ENCODE measurements at regions not wholly inside any gene's neighbourhood (a gene's known extent, or its start where the extent isn't known, plus 50 kb on each side); places are given as distances from the start of the nearest gene placed in this dataset.

DNA sequence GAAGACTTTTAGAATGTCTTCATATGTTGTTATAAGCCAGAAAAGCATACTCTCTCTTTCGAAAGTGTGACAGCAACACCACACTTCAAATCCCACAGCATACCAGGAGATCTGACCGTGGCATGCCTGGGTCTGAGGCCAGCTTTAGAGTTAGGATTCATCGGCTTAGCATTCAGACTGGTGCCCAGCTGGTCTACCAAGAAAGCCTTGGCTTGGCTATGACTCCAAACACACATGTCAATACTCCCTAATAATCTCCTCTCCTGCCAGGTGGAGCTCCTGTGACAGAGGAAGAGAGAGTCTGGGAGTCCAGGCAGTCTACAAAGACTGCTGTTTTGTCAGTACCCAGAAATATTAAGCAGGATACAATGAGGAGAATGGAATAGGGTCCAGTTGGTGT, 77.1 kb upstream of the MAN1A1 start (continued):
- TF ChIP-seq, protein P1, sequence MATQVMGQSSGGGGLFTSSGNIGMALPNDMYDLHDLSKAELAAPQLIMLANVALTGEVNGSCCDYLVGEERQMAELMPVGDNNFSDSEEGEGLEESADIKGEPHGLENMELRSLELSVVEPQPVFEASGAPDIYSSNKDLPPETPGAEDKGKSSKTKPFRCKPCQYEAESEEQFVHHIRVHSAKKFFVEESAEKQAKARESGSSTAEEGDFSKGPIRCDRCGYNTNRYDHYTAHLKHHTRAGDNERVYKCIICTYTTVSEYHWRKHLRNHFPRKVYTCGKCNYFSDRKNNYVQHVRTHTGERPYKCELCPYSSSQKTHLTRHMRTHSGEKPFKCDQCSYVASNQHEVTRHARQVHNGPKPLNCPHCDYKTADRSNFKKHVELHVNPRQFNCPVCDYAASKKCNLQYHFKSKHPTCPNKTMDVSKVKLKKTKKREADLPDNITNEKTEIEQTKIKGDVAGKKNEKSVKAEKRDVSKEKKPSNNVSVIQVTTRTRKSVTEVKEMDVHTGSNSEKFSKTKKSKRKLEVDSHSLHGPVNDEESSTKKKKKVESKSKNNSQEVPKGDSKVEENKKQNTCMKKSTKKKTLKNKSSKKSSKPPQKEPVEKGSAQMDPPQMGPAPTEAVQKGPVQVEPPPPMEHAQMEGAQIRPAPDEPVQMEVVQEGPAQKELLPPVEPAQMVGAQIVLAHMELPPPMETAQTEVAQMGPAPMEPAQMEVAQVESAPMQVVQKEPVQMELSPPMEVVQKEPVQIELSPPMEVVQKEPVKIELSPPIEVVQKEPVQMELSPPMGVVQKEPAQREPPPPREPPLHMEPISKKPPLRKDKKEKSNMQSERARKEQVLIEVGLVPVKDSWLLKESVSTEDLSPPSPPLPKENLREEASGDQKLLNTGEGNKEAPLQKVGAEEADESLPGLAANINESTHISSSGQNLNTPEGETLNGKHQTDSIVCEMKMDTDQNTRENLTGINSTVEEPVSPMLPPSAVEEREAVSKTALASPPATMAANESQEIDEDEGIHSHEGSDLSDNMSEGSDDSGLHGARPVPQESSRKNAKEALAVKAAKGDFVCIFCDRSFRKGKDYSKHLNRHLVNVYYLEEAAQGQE (IDR thresholded peaks at IDR 0.05; ENCODE audit: unreplicated experiment) = no peak

DNA sequence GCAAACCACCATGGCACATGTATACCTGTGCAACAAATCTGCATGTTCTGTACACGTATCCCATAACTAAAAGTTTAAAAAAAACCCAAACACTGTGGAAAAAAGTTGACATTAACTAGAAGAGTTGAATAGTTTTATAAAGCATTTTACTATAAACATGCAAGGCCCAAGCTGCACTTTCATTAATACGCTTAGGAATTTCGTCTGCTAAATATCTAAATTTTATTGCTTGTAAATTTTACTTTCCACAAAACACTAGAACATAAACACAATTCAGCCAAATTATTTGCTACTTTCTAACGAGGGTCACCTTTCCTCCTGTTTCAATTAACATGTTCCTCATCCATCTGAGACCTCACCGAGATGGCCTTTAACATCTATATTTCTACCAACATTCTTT, 74.4 kb upstream of the MAN1A1 start:
- no peaks in the 10 kb centered on the region for H3K4me1 Mint-ChIP-seq
- no peak overlapping the region for H3K27ac Mint-ChIP-seq
- TF ChIP-seq EZH2phosphoT487 (IDR thresholded peaks at IDR 0.05; ENCODE audit: unreplicated experiment) = no peak
- TF ChIP-seq, protein P1 (IDR thresholded peaks at IDR 0.05; ENCODE audit: unreplicated experiment) = no peak
- TF ChIP-seq CREB1 (CRISPR knock-in tag; IDR thresholded peaks at IDR 0.05; ENCODE audit: low read depth) = no peak
- no peak for TF ChIP-seq JUNB (IDR thresholded peaks at IDR 0.05; ENCODE audit: unreplicated experiment)
- TF ChIP-seq STAT1 (IDR thresholded peaks at IDR 0.05; ENCODE audit: unreplicated experiment) = no peak
- TF ChIP-seq ZNF114 (CRISPR knock-in tag; IDR thresholded peaks at IDR 0.05) = no peak
- no peak for TF ChIP-seq ZNF331 (CRISPR knock-in tag; IDR thresholded peaks at IDR 0.05; ENCODE audit: low read depth)
- TF ChIP-seq, protein P2, sequence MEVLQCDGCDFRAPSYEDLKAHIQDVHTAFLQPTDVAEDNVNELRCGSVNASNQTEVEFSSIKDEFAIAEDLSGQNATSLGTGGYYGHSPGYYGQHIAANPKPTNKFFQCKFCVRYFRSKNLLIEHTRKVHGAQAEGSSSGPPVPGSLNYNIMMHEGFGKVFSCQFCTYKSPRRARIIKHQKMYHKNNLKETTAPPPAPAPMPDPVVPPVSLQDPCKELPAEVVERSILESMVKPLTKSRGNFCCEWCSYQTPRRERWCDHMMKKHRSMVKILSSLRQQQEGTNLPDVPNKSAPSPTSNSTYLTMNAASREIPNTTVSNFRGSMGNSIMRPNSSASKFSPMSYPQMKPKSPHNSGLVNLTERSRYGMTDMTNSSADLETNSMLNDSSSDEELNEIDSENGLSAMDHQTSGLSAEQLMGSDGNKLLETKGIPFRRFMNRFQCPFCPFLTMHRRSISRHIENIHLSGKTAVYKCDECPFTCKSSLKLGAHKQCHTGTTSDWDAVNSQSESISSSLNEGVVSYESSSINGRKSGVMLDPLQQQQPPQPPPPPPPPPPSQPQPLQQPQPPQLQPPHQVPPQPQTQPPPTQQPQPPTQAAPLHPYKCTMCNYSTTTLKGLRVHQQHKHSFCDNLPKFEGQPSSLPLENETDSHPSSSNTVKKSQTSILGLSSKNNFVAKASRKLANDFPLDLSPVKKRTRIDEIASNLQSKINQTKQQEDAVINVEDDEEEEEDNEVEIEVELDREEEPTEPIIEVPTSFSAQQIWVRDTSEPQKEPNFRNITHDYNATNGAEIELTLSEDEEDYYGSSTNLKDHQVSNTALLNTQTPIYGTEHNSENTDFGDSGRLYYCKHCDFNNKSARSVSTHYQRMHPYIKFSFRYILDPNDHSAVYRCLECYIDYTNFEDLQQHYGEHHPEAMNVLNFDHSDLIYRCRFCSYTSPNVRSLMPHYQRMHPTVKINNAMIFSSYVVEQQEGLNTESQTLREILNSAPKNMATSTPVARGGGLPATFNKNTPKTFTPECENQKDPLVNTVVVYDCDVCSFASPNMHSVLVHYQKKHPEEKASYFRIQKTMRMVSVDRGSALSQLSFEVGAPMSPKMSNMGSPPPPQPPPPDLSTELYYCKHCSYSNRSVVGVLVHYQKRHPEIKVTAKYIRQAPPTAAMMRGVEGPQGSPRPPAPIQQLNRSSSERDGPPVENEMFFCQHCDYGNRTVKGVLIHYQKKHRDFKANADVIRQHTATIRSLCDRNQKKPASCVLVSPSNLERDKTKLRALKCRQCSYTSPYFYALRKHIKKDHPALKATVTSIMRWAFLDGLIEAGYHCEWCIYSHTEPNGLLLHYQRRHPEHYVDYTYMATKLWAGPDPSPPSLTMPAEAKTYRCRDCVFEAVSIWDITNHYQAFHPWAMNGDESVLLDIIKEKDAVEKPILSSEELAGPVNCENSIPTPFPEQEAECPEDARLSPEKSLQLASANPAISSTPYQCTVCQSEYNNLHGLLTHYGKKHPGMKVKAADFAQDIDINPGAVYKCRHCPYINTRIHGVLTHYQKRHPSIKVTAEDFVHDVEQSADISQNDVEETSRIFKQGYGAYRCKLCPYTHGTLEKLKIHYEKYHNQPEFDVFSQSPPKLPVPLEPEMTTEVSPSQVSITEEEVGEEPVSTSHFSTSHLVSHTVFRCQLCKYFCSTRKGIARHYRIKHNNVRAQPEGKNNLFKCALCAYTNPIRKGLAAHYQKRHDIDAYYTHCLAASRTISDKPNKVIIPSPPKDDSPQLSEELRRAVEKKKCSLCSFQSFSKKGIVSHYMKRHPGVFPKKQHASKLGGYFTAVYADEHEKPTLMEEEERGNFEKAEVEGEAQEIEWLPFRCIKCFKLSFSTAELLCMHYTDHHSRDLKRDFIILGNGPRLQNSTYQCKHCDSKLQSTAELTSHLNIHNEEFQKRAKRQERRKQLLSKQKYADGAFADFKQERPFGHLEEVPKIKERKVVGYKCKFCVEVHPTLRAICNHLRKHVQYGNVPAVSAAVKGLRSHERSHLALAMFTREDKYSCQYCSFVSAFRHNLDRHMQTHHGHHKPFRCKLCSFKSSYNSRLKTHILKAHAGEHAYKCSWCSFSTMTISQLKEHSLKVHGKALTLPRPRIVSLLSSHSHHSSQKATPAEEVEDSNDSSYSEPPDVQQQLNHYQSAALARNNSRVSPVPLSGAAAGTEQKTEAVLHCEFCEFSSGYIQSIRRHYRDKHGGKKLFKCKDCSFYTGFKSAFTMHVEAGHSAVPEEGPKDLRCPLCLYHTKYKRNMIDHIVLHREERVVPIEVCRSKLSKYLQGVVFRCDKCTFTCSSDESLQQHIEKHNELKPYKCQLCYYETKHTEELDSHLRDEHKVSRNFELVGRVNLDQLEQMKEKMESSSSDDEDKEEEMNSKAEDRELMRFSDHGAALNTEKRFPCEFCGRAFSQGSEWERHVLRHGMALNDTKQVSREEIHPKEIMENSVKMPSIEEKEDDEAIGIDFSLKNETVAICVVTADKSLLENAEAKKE (CRISPR knock-in tag; IDR thresholded peaks at IDR 0.05) = no peak
- TF ChIP-seq, protein P3, sequence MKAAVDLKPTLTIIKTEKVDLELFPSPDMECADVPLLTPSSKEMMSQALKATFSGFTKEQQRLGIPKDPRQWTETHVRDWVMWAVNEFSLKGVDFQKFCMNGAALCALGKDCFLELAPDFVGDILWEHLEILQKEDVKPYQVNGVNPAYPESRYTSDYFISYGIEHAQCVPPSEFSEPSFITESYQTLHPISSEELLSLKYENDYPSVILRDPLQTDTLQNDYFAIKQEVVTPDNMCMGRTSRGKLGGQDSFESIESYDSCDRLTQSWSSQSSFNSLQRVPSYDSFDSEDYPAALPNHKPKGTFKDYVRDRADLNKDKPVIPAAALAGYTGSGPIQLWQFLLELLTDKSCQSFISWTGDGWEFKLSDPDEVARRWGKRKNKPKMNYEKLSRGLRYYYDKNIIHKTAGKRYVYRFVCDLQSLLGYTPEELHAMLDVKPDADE (IDR thresholded peaks at IDR 0.05) = no peak
- no peak for TF ChIP-seq NANOG (IDR thresholded peaks at IDR 0.05; ENCODE audit: borderline replicate concordance)
- TF ChIP-seq EZH2 (IDR thresholded peaks at IDR 0.05; ENCODE audit: low read depth, unreplicated experiment) = no peak

More for the DNA sequence above, 74.4 kb upstream of the MAN1A1 start:
- ATAC-seq (no peak), DNase-seq (ENCODE audit: low spot score) (no peak)
- Mint-ChIP-seq H3K36me3 (ENCODE audit: low read depth) (no peaks in the 10 kb centered on the region), H3K9me3 (peaks cover 9% of the 10 kb centered on the region; the same call in 2 of the 3 replicates), H3K4me3 (no peak overlapping the region), H3K27me3 (ENCODE audit: insufficient read depth, low read depth, poor library complexity) (no peaks in the 10 kb centered on the region)
- no peaks in the 10 kb centered on the region for H3F3A ChIP-seq (replicated peaks; ENCODE audit: low read depth)
- H3K4me3 ChIP-seq = no peak overlapping the region
- 0 out of 2 replicates have a peak, but pooled peaks cover 1% of the 10 kb centered on the region for H3K9me2 ChIP-seq (ENCODE audit: insufficient read depth)
- H3K4me2 ChIP-seq = no peak overlapping the region
- no peaks in the 10 kb centered on the region for H3K4me1 ChIP-seq (ENCODE audit: insufficient read depth)
- no peaks in the 10 kb centered on the region for H3K79me2 ChIP-seq (replicated peaks; ENCODE audit: insufficient read depth)
- no peaks in the 10 kb centered on the region for H3K36me3 ChIP-seq (ENCODE audit: insufficient read depth)
- no peaks in the 10 kb centered on the region for H4K20me1 ChIP-seq (replicated peaks; ENCODE audit: insufficient read depth)
- no peak overlapping the region for H3K27ac ChIP-seq (ENCODE audit: low read depth)
- H3K27me3 ChIP-seq (ENCODE audit: insufficient read depth) = no peaks in the 10 kb centered on the region
- no peak overlapping the region for H2AFZ ChIP-seq
